ENCODE measurements at regions not wholly inside any gene's neighbourhood (a gene's known extent, or its start where the extent isn't known, plus 50 kb on each side); places are given as distances from the start of the nearest gene placed in this dataset.

DNA sequence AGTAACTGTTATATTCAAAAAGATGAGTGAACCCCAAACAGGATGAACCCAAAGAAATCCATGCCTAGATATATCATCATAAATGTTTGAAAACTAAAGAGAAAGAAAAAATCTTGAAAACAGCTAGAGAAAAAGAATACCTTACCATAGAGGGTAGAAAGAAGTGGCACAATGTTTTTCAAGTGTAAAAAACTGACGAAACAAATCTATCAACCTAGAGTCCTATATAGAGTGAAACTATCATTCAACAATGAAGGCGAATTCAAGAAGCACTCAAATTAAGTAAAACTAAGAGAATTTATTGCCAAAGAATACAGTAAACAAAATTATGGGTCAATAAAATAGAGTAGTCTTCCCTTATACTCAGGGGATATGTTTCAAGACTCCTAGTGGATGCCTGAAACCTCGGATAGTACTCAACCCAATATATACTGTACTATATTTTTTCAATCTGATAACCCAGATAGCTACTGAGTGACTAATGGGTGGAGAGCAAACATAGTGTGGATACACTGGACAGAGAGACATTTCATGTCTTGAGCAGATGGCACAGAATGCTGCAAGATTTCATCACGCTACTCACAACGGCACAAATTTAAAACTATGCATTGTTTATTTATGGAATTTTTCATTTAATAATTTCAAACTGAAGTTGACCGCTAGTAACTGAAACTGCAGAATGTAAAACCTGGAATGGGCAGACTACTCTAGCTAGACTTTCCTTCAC, 52.6 kb upstream of the TMEM106B start:
- TF ChIP-seq SP1 (IDR thresholded peaks at IDR 0.05) (no peak), ZNF384 (IDR thresholded peaks at IDR 0.05) (no peak), SUZ12 (IDR thresholded peaks at IDR 0.05) (no peak), ELF4 (IDR thresholded peaks at IDR 0.05) (no peak), FOXK2 (IDR thresholded peaks at IDR 0.05) (no peak), CTBP1 (IDR thresholded peaks at IDR 0.05; ENCODE audit: borderline replicate concordance) (no peak), NFRKB (IDR thresholded peaks at IDR 0.05) (no peak), FOXA1 (IDR thresholded peaks at IDR 0.05) (no peak), FOXM1 (IDR thresholded peaks at IDR 0.05; ENCODE audit: borderline replicate concordance) (no peak)
- TF ChIP-seq, protein P1, sequence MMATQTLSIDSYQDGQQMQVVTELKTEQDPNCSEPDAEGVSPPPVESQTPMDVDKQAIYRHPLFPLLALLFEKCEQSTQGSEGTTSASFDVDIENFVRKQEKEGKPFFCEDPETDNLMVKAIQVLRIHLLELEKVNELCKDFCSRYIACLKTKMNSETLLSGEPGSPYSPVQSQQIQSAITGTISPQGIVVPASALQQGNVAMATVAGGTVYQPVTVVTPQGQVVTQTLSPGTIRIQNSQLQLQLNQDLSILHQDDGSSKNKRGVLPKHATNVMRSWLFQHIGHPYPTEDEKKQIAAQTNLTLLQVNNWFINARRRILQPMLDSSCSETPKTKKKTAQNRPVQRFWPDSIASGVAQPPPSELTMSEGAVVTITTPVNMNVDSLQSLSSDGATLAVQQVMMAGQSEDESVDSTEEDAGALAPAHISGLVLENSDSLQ (IDR thresholded peaks at IDR 0.05) = no peak

Measured in HEK293T (cell line).